KOPT-K1 (cell line): ENCODE measurements at regions not wholly inside any gene's neighbourhood (a gene's known extent, or its start where the extent isn't known, plus 50 kb on each side); places are given as distances from the start of the nearest gene placed in this dataset.

Source experiments
- H3K27ac ChIP-seq: fragments of 200-600 bp; sonication (generic); 2 replicates; pipeline ENCODE4 v1.5.1; 2016; ENCODE audit warnings: antibody characterized with exemption, mild to moderate bottlenecking, low read depth, low read length; ENCODE audit not compliant: poor library complexity, severe bottlenecking
- H3K36me3 ChIP-seq: fragments of 200-600 bp; sonication (generic); 2 replicates; pipeline ENCODE4 v1.5.1; 2017; ENCODE audit warnings: antibody characterized with exemption, mild to moderate bottlenecking, low read length, moderate library complexity; ENCODE audit not compliant: insufficient read depth
- H3K9me3 ChIP-seq: fragments of 200-600 bp; sonication (generic); 2 replicates; pipeline ENCODE4 v1.5.1; 2017; ENCODE audit warnings: antibody characterized with exemption, low read length, mild to moderate bottlenecking; ENCODE audit not compliant: insufficient read depth, poor library complexity, severe bottlenecking

GRCh38 chr5:23402585-23402984, 104.8 kb upstream of the PRDM9 start:
- no peaks in the 10 kb centered on the region for H3K36me3 ChIP-seq
- H3K27ac ChIP-seq, result no peak overlapping the region
- no peaks in the 10 kb centered on the region for H3K9me3 ChIP-seq

DNA sequence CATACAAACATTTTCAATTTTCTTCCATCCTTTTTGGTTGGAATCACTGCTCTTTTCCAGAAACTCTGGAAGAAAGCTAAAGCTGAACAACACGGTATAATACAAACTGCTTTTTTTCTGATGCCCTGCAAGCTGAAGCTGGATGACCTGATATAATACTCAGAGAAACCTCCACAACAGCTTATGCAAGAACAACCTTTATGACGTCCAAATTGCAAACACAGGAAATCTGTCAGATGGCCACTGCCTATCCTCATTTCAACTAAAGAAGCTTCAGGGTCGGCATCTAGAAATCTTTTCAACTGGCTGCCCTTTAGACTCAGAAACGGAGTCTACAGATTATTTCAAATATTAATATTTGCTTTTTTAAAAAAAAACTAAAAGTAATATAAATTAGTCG, 106.5 kb upstream of the PRDM9 start:
- H3K36me3 ChIP-seq, result no peaks in the 10 kb centered on the region
- no peaks in the 10 kb centered on the region for H3K9me3 ChIP-seq
- no peak overlapping the region for H3K27ac ChIP-seq

- Histone ChIP-seq H3K36me3 (no peaks in the 10 kb centered on the region), H3K9me3 (no peaks in the 10 kb centered on the region), H3K27ac (no peak overlapping the region)
Observed at GRCh38 chr5:23396346-23396745, 111.1 kb upstream of the PRDM9 start.

DNA sequence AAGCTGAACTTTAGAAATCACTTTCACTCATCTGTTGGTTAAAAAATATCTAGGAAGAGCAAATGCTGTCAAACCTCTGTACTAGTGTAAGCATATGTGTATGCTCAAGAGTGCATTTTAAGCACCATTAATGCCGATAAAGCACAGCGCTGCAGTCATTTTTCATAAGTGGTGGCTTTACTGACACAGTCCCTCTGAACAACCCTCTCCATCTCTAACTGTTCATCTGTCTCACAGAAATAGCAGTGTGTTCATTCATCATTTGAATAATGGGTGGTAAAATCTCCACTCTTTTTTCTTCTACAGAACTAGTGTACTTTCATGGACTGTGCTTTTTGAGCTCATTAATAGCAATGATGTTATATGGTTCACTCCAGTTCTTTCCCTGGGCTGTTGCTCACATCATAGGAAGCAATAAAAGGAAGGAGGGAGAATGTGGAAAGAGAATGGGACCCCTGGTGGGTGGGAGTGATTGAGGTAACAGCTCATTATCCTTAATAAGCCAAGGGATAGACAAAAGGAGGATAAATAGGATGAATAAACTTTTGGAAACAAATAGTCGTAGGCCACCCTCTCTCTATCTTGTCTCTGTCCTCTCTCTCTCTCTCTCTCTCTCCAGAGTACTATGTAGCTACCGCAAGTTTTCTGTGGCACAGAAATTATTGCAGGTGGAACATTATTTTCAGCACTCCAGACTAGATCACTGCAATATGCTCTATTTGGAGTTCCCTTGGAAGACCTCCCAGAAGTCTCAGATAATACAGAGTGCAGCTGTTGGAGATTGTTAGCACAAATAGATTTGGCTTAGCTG, 117.9 kb upstream of the PRDM9 start:
- Histone ChIP-seq H3K27ac (no peak overlapping the region), H3K36me3 (no peaks in the 10 kb centered on the region), H3K9me3 (no peaks in the 10 kb centered on the region)

DNA sequence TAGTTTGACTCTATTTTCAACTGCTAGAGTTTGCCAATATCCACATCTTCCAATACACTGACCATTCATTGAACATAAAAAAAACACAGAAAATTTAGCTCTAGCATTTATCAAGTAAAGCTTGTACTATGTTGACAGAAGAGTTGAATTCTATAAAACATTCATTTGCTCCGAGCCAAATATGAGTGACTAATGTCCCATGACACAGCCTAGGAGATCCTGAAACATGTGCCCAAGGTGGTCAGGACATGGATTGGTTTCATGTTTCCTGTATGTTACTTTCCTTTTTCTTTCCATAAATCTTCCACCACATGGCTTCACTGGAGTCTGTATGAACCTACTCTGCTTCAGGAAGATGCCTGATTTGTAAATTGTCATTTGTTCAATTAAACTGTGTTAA, 122.4 kb upstream of the PRDM9 start:
- Histone ChIP-seq H3K27ac (no peak overlapping the region), H3K9me3 (no peaks in the 10 kb centered on the region), H3K36me3 (no peaks in the 10 kb centered on the region)

DNA sequence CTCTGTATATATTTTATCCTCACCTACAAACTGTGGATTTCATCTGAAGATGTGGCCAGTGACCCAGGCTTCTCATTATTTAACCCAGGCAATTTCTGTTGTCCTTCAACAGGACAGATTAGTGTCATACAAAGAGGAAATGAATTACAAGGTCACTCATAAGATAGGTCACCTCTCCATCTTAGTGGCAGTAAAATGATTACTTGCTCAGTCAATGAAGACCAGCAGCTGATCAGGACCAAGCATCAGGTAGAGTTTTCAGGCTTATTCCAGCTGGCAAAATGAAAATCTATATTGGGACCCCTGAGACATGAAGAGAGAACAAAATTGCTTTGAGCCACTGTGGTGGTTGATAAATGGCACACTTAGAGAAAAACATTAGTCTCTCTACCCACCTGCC, 135.2 kb upstream of the PRDM9 start:
- H3K9me3 ChIP-seq, result no peaks in the 10 kb centered on the region
- no peak overlapping the region for H3K27ac ChIP-seq
- no peaks in the 10 kb centered on the region for H3K36me3 ChIP-seq

- no peaks in the 10 kb centered on the region for H3K36me3 ChIP-seq
- no peaks in the 10 kb centered on the region for H3K9me3 ChIP-seq
- H3K27ac ChIP-seq, result no peak overlapping the region
Observed at GRCh38 chr5:23368393-23368792, 139.0 kb upstream of the PRDM9 start.

GRCh38 chr5:23367874-23368273, 139.5 kb upstream of the PRDM9 start:
- H3K9me3 ChIP-seq, result no peaks in the 10 kb centered on the region
- H3K36me3 ChIP-seq, result no peaks in the 10 kb centered on the region
- no peak overlapping the region for H3K27ac ChIP-seq

DNA sequence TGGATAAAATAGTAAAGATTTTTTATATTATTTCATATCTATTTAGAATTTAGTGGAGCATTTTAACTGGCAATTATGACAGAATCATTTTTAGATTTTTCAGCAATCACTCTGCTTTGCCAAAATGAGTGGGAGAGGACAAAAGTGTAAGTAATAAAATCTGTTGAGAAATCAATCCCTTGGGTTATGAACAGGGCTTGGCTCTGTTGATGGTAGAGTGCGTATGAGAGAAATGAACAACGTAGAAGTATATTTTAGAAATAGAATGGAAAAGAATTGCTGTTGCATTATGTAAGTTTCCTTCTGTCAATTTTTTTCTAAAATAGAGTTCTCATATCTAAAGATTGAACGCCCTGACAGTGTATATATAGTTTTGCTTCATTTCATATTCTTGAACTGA, 154.1 kb upstream of the PRDM9 start:
- Histone ChIP-seq H3K27ac (no peak overlapping the region), H3K36me3 (no peaks in the 10 kb centered on the region), H3K9me3 (no peaks in the 10 kb centered on the region)

DNA sequence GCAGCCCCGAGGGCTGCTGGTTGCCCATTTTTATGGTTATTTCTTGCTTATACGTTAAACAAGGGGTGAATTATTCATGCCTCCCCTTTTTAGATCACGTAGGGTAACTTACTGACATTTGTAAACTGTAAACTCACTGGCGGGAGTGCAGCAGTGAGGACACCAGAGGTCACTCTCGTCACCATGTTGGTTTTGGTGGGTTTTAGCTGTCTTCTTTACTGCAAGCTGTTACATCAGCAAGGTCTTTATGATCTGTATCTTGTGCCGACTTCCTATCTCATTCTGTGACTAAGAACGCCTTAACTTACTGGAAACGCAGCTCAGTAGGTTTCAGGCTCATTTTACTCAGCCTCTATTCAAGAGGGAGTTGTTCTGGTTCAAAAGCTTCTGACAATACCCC, 155.0 kb upstream of the PRDM9 start:
- H3K36me3 ChIP-seq, result no peaks in the 10 kb centered on the region
- no peaks in the 10 kb centered on the region for H3K9me3 ChIP-seq
- H3K27ac ChIP-seq, result no peak overlapping the region

DNA sequence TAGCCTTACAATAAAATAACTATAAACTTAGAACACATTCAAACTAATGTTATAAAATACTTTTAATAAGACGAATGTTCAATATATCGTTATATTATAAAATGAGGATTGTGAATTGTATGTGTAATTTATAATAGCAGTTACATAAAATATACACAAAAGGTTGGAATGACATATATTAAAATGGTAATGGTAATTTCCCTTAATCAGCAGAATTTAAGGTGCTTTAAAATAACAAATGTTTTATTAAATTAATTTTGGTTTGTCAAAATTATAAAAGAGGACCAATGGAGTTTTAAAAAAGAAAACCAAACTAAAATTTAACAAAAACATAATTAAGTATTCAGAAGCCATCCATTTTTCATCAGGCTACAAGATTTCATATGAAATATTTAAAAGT, 164.3 kb upstream of the PRDM9 start:
- no peak overlapping the region for H3K27ac ChIP-seq
- no peaks in the 10 kb centered on the region for H3K9me3 ChIP-seq
- H3K36me3 ChIP-seq, result no peaks in the 10 kb centered on the region

DNA sequence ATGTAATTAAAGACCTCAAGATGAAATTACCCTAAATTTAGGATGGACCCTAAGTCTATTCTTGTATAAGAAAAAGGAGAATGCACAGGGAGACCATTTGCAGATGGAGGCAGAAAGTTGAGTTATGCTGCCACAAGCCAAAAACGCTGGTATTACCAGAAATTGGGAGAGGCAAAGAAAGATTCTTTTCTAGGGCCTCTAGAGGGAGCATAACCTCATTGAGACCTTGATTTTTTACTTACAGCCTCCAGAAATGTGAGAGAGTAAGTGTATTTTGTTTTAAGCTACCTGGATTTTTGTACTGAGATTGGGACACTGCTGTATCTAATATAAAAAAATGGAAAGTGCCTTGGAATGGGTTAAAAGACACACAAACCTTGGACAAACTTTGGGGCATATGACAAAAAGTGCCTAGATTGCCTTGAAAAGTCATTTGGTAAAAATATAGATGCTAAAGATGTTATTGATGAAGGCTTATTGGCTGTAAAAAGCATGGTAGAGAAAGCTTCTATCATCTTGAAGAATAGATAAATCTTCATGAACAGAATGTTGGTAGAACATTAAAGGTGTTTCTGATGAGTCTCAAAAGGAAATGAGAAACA, 174.7 kb upstream of the PRDM9 start:
- Histone ChIP-seq H3K36me3 (no peaks in the 10 kb centered on the region), H3K9me3 (no peaks in the 10 kb centered on the region), H3K27ac (no peak overlapping the region)

DNA sequence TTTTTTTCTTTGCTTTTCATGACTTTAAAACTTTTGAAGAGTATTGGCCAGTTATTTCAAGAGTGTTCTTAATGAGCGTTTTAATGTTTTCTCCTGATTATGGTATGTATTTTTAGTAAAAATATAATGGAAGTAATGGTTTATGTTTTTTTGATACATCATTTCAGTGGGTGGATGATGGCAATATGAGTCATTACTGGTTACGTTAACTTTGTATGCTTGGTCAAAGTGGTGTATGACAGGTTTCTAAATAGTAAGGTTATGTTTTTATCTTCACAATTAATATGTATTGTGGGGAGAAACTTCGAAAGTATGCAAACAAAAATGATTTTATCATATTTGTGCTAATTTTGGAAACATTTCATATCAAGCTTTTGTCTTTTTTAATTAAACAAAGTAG, 176.7 kb upstream of the PRDM9 start:
- Histone ChIP-seq H3K9me3 (no peaks in the 10 kb centered on the region), H3K36me3 (no peaks in the 10 kb centered on the region), H3K27ac (no peak overlapping the region)

DNA sequence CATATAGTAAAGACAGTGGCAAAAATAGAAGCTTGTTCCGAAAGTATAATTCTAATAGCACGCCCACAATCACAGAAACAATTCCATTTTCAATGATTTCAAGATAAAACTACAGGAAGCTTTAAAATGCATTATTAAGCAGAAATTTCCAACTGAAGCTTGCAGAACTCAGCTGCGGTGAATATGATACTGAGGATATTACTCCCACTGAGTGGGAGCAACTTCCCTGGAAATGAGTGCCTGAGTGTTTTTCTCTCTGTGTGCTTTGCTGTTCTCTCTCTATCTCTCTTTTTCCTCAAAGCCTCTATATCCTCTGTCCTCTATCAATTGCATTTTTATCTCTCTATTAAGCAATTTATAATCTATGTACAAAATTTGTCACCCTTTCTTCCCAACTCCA, 187.5 kb upstream of the PRDM9 start:
- no peaks in the 10 kb centered on the region for H3K9me3 ChIP-seq
- H3K27ac ChIP-seq, result no peak overlapping the region
- H3K36me3 ChIP-seq, result no peaks in the 10 kb centered on the region

- Histone ChIP-seq H3K27ac (no peak overlapping the region), H3K36me3 (no peaks in the 10 kb centered on the region), H3K9me3 (no peaks in the 10 kb centered on the region)
Observed at GRCh38 chr5:23318960-23319359, 188.4 kb upstream of the PRDM9 start.

DNA sequence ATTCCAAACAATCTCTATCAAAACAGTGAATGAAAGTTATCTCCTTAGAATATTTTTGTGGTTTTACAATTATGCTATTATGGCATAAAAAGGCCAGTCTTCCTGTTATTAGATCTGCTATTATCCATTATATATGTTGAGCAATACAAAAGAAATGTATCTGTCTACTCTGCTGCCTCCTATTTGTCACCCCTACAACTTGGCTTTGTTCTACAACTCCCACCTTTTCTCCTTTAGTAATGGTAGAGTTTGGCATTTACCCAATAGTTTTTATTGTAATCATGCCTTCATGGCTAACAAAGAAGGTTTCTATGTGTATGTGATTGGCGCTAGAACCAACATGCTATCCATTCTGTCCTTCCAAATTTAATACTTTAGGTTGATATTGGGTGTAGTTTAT, 189.2 kb upstream of the PRDM9 start:
- H3K9me3 ChIP-seq, result no peaks in the 10 kb centered on the region

More for the DNA sequence above, 189.2 kb upstream of the PRDM9 start:
- Histone ChIP-seq H3K36me3 (no peaks in the 10 kb centered on the region), H3K27ac (no peak overlapping the region)
